Left ventricle myocardium superior (tissue), 1 donor: ENCODE measurements at regions not wholly inside any gene's neighbourhood (a gene's known extent, or its start where the extent isn't known, plus 50 kb on each side); places are given as distances from the start of the nearest gene placed in this dataset.

ENCODE experiments used
- ATAC-seq: fragments of 200-7000 bp; cut with Tn5 transposase; one replicate; pipeline ENCODE4 v1.9.1; 2020; ENCODE audit warnings: mild to moderate bottlenecking, moderate library complexity
- DNase-seq: peaks from one replicate; pipeline ENCODE4 v3.0.0-alpha.2; 2020
- intact Hi-C: fragments of 100-400 bp; cut with micrococcal nuclease; formaldehyde crosslinking; loops from one replicate; pipeline ENCODE4 v1.11.0; 2022
- donor health status: DM: no; HTN: yes; CAD: no; lungs with severe emphysema.

- ATAC-seq: no peak
- no peak for DNase-seq
- intact Hi-C loops: no loop called here
Measured at GRCh38 chr13:59603646-59604045, 560.1 kb downstream of the DIAPH3 start.

GRCh38 chr13:59607172-59607571, 556.6 kb downstream of the DIAPH3 start:
- ATAC-seq: no peak
- intact Hi-C loops: no loop called here

GRCh38 chr13:59607780-59608233, 555.9 kb downstream of the DIAPH3 start:
- intact Hi-C loops: no loop called here
- ATAC-seq (no peak), DNase-seq (no peak)

More at GRCh38 chr13:59607172-59607571, 556.6 kb downstream of the DIAPH3 start:
- no peak for DNase-seq

GRCh38 chr13:59609421-59609820, 554.3 kb downstream of the DIAPH3 start:
- intact Hi-C loops: no loop called here
- DNase-seq: no peak
- ATAC-seq: no peak
